Mucosa of descending colon (tissue), 3 donors: ENCODE measurements at regions not wholly inside any gene's neighbourhood (a gene's known extent, or its start where the extent isn't known, plus 50 kb on each side); places are given as distances from the start of the nearest gene placed in this dataset.

Experiments used
- ATAC-seq: fragments of 200-7000 bp; cut with Tn5 transposase; one replicate; pipeline ENCODE4 v1.9.1; 2020; ENCODE audit warnings: mild to moderate bottlenecking, moderate library complexity
- DNase-seq, 3 donors: peaks; one replicate each; pipeline ENCODE4 v3.0.0-alpha.2; 2020
- H3K36me3 ChIP-seq: fragments of 200-600 bp; one replicate; pipeline ENCODE4 v1.8.0; 2021; ENCODE audit warnings: low read depth, mild to moderate bottlenecking
- H3K4me1 ChIP-seq: fragments of 200-600 bp; one replicate; pipeline ENCODE4 v1.8.0; 2021; ENCODE audit warnings: low read depth, mild to moderate bottlenecking
- H3K4me3 ChIP-seq: fragments of 200-600 bp; one replicate; pipeline ENCODE4 v1.8.0; 2021; ENCODE audit warnings: mild to moderate bottlenecking
- H3K9me3 ChIP-seq: fragments of 200-600 bp; one replicate; pipeline ENCODE4 v1.8.0; 2021; ENCODE audit warnings: mild to moderate bottlenecking
- CTCF ChIP-seq: fragments of 200-600 bp; IDR thresholded peaks from one replicate; pipeline ENCODE4 v1.8.0; 2022; ENCODE audit warnings: antibody characterized with exemption, mild to moderate bottlenecking
- intact Hi-C, 2 donors: fragments of 100-400 bp; cut with DNase I in 1 of 2; cut with micrococcal nuclease in 1 of 2; formaldehyde crosslinking; loops; one replicate each; pipeline versions ENCODE4 v1.11.0 to v1.11.1; 2022; cut with DNase I, micrococcal nuclease
- donor health status: DM: no; HTN: no; CAD: no; lungs with moderate emphysema.
- donor health status: DM: no; HTN: no; CAD: no.
- donor health status: DM: no; HTN: yes; CAD: no.

- peak; percentile 70 for ATAC-seq
- intact Hi-C loops = no loop called here
These were observed 308.0 kb upstream of the B3GALT2 start for GRCh38 chr1:193494368-193494767.

GRCh38 chr1:193489191-193489590, 302.8 kb upstream of the B3GALT2 start:
- Histone ChIP-seq H3K36me3 (no peaks in the 10 kb centered on the region), H3K4me1 (no peaks in the 10 kb centered on the region), H3K9me3 (no peaks in the 10 kb centered on the region), H3K4me3 (no peak overlapping the region)
- DNase-seq (no peak), ATAC-seq (no peak)
- intact Hi-C loops = no loop called here
- no peak for TF ChIP-seq CTCF

More at GRCh38 chr1:193494368-193494767, 308.0 kb upstream of the B3GALT2 start:
- TF ChIP-seq CTCF = no peak
- DNase-seq = no peak
- no peak overlapping the region for H3K4me3 ChIP-seq
- no peaks in the 10 kb centered on the region for H3K36me3 ChIP-seq
- H3K9me3 ChIP-seq = no peaks in the 10 kb centered on the region
- peaks cover 8% of the 10 kb centered on the region for H3K4me1 ChIP-seq

- ATAC-seq = no peak
- no peak for TF ChIP-seq CTCF
- no peaks in the 10 kb centered on the region for H3K36me3 ChIP-seq
- no peak overlapping the region for H3K4me3 ChIP-seq
- intact Hi-C loops = no loop called here
- no peaks in the 10 kb centered on the region for H3K9me3 ChIP-seq
- no peaks in the 10 kb centered on the region for H3K4me1 ChIP-seq
- no peak for DNase-seq
These were observed 301.3 kb upstream of the B3GALT2 start for GRCh38 chr1:193487722-193488121.

- Histone ChIP-seq H3K9me3 (no peaks in the 10 kb centered on the region), H3K36me3 (no peaks in the 10 kb centered on the region), H3K4me3 (no peak overlapping the region), H3K4me1 (no peaks in the 10 kb centered on the region)
- DNase-seq (no peak), ATAC-seq (peak; percentile 52)
- no peak for TF ChIP-seq CTCF
- intact Hi-C loops = no loop called here
These were observed 300.3 kb upstream of the B3GALT2 start for GRCh38 chr1:193486671-193487229.

- H3K4me1 ChIP-seq = no peaks in the 10 kb centered on the region
- ATAC-seq = no peak
- intact Hi-C loops = no loop called here
- H3K36me3 ChIP-seq = no peaks in the 10 kb centered on the region
- no peak for TF ChIP-seq CTCF
- no peak overlapping the region for H3K4me3 ChIP-seq
- DNase-seq = no peak
- no peaks in the 10 kb centered on the region for H3K9me3 ChIP-seq
These were observed 294.3 kb upstream of the B3GALT2 start for GRCh38 chr1:193480755-193481154.

GRCh38 chr1:193479187-193479586, 292.8 kb upstream of the B3GALT2 start:
- Histone ChIP-seq H3K9me3 (no peaks in the 10 kb centered on the region), H3K4me3 (no peak overlapping the region), H3K36me3 (no peaks in the 10 kb centered on the region), H3K4me1 (no peaks in the 10 kb centered on the region)
- no peak for TF ChIP-seq CTCF
- DNase-seq (peak in 2 of 3 donors; percentile 30 to 66), ATAC-seq (peak; percentile 95)
- intact Hi-C loops = no loop called here
